ENCODE measurements at regions not wholly inside any gene's neighbourhood (a gene's known extent, or its start where the extent isn't known, plus 50 kb on each side); places are given as distances from the start of the nearest gene placed in this dataset.

DNA sequence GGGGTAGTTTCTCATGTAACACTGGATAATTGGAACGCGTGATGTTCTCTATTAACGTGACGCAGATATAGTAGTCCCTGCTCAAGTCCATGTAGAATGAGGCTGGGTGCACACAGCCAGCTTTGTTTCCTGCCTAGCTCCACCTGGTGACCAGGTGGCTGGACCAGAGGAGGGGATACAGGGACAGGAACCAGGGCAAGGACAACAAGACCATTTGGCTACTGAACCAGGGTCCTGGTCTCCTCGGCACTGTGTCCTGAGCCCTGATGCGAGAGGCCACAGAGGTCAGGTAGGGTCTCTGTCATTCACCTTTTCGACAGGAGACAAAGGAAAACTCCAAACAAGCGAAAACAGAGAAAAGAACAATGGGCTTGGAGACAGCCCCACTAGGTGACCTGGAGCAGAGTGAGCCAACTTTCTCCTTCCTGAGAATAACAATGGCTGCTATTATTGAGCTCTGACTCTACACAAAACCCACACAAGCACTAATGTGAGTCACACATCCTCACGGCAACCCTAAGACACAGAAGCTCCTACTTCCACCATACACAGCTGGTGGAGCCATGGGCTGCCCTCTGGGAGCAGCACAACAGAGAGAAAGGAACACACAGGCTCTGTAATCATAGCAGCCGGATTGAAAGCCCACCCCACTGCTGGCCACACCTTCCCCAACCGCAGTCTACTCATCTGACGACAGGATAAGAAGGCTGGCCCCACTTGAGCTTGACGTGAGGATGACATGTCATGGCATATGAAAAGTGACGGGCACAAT lies 67.3 kb upstream of the TEX51 start:
- H3K27me3 ChIP-seq (ENCODE audit: control insufficient read depth in 1 of 2, insufficient read depth in 2 of 2, low read length in 2 of 2), result no peaks in the 10 kb centered on the region
- no peaks in the 10 kb centered on the region for H3K9me3 ChIP-seq (ENCODE audit: low read length)
- no peak overlapping the region for H3K27ac ChIP-seq (ENCODE audit: low read depth, low read length)
- no peaks in the 10 kb centered on the region for H3K4me1 ChIP-seq (ENCODE audit: insufficient read depth, low read length)
- no peak overlapping the region for H3K9ac ChIP-seq (ENCODE audit: low read length)
- H3K4me3 ChIP-seq (ENCODE audit: low read depth in 1 of 2, low read length in 2 of 2), result no peak overlapping the region
- H3K36me3 ChIP-seq (ENCODE audit: insufficient read depth, low read length), result no peaks in the 10 kb centered on the region

DNA sequence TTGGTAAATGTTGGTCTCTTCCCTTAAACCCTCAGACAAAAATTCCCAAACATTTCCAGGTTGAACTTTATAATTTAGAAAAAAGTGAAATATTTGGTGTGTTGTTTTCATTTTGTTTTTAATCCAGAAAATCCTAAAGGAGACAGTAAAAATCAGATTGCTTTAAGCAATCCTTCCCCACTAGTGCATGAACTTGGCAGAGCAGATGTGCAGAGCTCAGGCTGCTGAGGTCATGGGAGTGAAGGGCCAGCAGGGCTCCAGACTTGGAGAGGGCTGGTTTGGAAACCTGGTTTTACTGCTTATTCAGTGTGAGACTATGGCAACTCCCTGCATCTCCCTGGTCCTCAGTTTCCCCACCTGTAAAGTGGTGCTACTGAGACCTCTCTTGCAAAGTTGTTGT lies 66.7 kb upstream of the TEX51 start:
- Histone ChIP-seq H3K9me3 (ENCODE audit: low read length) (no peaks in the 10 kb centered on the region), H3K27ac (ENCODE audit: low read depth, low read length) (no peak overlapping the region), H3K4me3 (ENCODE audit: low read depth in 1 of 2, low read length in 2 of 2) (no peak overlapping the region)

DNA sequence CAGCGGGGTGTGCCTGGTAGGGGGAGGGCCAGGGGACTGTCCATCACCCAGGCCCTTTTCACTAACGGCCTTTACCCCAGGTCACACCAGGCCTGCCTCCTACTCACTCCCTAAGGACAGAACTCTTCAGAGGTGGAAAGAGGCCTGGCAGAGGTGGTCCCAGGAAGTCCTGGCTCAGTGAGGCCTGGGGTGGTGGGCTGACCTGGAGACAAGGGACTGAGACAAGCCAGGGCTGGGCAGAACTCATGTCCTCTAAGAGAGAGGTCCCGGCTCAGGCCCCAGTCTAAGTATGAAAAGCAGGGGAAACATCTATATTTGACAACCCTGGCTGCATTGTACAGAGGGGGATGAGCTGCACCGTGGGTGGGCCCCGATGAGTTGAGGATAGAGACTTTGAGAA lies 65.9 kb upstream of the TEX51 start:
- Histone ChIP-seq H3K27ac (ENCODE audit: low read depth, low read length) (no peak overlapping the region), H3K9me3 (ENCODE audit: low read length) (no peaks in the 10 kb centered on the region), H3K4me3 (ENCODE audit: low read depth in 1 of 2, low read length in 2 of 2) (no peak overlapping the region), H3K27me3 (ENCODE audit: control insufficient read depth in 1 of 2, insufficient read depth in 2 of 2, low read length in 2 of 2) (no peaks in the 10 kb centered on the region), H3K4me1 (ENCODE audit: insufficient read depth, low read length) (peaks cover 1% of the 10 kb centered on the region), H3K36me3 (ENCODE audit: insufficient read depth, low read length) (no peaks in the 10 kb centered on the region), H3K9ac (ENCODE audit: low read length) (no peak overlapping the region)

More for the DNA sequence above, 66.7 kb upstream of the TEX51 start:
- H3K9ac ChIP-seq (ENCODE audit: low read length), result no peak overlapping the region
- H3K36me3 ChIP-seq (ENCODE audit: insufficient read depth, low read length), result no peaks in the 10 kb centered on the region
- H3K27me3 ChIP-seq (ENCODE audit: control insufficient read depth in 1 of 2, insufficient read depth in 2 of 2, low read length in 2 of 2), result no peaks in the 10 kb centered on the region
- no peaks in the 10 kb centered on the region for H3K4me1 ChIP-seq (ENCODE audit: insufficient read depth, low read length)

DNA sequence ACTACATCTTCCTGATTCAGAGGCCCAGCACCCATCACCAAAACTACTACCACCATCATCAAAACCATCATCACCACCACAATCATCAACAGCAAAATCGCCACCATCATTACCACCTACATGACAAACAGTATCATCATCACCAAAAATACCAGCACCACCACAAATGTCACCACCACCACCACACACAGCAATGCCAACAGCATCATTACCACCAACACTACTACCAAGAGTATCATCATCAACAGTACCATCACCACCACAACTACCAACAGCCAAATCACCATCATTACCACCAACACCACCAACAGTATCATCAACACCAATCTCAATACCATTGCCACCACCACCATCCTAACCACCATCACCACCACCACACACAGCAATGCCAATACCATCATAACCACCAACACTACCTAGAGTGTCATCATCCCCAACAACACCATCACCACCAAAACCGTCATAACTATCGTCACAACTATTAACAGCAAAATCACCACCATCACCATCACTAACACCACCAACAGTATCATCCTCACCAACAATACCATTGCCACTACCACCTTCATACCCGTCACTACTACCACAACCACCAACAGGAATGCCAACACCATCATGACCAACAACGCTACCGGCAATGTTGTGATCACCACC lies 64.6 kb upstream of the TEX51 start:
- H3K27me3 ChIP-seq (ENCODE audit: control insufficient read depth in 1 of 2, insufficient read depth in 2 of 2, low read length in 2 of 2), result no peaks in the 10 kb centered on the region
- no peaks in the 10 kb centered on the region for H3K9me3 ChIP-seq (ENCODE audit: low read length)
- no peak overlapping the region for H3K27ac ChIP-seq (ENCODE audit: low read depth, low read length)
- H3K4me1 ChIP-seq (ENCODE audit: insufficient read depth, low read length), result peaks cover 12% of the 10 kb centered on the region
- H3K9ac ChIP-seq (ENCODE audit: low read length), result no peak overlapping the region
- H3K4me3 ChIP-seq (ENCODE audit: low read depth in 1 of 2, low read length in 2 of 2), result no peak overlapping the region
- H3K36me3 ChIP-seq (ENCODE audit: insufficient read depth, low read length), result no peaks in the 10 kb centered on the region

DNA sequence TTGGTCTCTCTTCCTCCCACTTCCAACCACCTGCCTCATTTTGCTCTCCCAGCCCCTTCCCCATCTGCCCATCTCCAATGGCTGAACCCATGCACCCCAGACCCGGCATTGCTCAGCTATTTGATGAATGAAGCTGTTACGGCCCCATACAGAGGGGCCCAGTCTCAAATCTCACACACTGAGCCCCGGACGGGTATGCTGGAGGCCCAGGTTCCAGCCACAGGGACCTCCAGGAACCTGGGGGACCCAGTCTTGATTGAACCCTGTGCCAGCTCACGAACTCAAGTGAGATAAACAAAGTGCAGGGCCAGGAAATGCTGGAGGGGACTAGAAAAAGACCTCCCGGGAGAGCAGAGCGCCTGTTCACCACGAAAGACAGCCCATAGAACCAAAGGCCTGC lies 63.4 kb upstream of the TEX51 start:
- H3K9me3 ChIP-seq (ENCODE audit: low read length), result no peaks in the 10 kb centered on the region
- H3K4me1 ChIP-seq (ENCODE audit: insufficient read depth, low read length), result peaks cover 19% of the 10 kb centered on the region
- no peak overlapping the region for H3K27ac ChIP-seq (ENCODE audit: low read depth, low read length)
- H3K4me3 ChIP-seq (ENCODE audit: low read depth in 1 of 2, low read length in 2 of 2), result no peak overlapping the region
- H3K9ac ChIP-seq (ENCODE audit: low read length), result no peak overlapping the region
- H3K36me3 ChIP-seq (ENCODE audit: insufficient read depth, low read length), result no peaks in the 10 kb centered on the region
- H3K27me3 ChIP-seq (ENCODE audit: control insufficient read depth in 1 of 2, insufficient read depth in 2 of 2, low read length in 2 of 2), result no peaks in the 10 kb centered on the region

DNA sequence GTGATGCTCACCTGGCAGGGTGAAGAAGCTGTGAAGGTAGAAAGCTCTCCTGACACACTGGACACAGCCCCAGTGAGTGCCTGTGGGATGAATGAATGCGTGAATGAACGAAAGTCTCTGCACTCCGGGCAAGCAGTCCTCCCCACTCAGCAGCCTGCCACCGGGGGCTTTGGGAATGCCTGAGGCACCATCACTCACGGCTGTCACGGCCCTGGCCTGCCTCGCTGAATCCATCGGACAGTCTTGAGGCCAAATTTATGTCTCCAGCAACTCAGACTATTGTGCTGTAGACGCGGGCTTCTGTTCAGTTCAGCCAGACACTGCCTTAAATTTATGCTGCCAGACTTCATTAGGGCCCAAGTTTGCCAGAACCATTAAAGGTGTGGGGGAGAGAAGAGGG lies 62.9 kb upstream of the TEX51 start:
- Histone ChIP-seq H3K36me3 (ENCODE audit: insufficient read depth, low read length) (no peaks in the 10 kb centered on the region), H3K27ac (ENCODE audit: low read depth, low read length) (no peak overlapping the region), H3K9me3 (ENCODE audit: low read length) (no peaks in the 10 kb centered on the region)

DNA sequence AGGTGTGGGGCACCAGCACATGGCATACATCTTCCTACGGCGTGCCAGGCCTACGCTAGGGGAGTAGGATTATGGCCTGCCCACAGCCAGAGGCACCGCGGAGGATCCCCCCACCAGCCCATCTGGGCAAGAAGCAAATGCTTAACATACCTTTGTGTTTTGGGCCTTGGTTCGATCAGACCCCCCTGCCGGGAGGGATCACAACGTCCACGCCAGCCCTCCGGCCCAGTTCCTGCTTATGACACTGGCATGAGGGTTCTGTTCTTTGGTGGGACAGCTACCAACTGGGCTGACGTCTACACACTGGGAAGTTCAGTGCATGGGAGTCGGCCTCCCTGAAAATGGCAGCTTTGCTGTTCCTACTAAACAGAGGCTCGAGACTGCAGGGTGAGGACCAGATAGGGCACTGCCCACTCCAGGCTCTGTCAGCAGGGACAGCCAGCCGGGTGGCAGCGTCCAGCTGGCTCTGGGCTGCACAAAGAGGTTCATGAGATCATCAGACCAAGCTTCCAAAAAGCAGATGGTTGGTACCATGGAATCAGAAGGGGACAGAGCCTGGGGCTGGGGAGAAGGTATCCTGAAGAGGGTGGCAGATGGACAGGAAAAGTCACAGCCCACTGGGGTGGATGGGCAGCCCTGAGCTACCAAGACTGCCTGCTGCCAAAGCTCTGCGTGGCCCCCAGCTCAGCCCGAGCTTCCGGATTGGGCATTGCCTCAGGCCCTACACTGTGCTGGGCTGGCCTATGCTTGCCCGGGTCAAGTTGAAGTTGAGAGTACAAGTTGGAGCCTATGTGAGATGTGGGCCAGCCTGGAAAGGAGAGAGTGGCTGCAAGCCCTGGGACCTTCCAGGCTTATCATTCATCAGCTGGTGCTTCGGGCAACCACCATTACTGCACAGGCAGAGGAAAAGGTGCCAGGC lies 61.7 kb upstream of the TEX51 start:
- no peaks in the 10 kb centered on the region for H3K36me3 ChIP-seq (ENCODE audit: insufficient read depth, low read length)
- H3K27me3 ChIP-seq (ENCODE audit: control insufficient read depth in 1 of 2, insufficient read depth in 2 of 2, low read length in 2 of 2), result no peaks in the 10 kb centered on the region
- H3K27ac ChIP-seq (ENCODE audit: low read depth, low read length), result no peak overlapping the region
- peaks cover 19% of the 10 kb centered on the region for H3K4me1 ChIP-seq (ENCODE audit: insufficient read depth, low read length)
- H3K4me3 ChIP-seq (ENCODE audit: low read depth in 1 of 2, low read length in 2 of 2), result no peak overlapping the region
- no peaks in the 10 kb centered on the region for H3K9me3 ChIP-seq (ENCODE audit: low read length)
- no peak overlapping the region for H3K9ac ChIP-seq (ENCODE audit: low read length)

More for the DNA sequence above, 62.9 kb upstream of the TEX51 start:
- peaks cover 19% of the 10 kb centered on the region for H3K4me1 ChIP-seq (ENCODE audit: insufficient read depth, low read length)
- no peak overlapping the region for H3K4me3 ChIP-seq (ENCODE audit: low read depth in 1 of 2, low read length in 2 of 2)
- no peaks in the 10 kb centered on the region for H3K27me3 ChIP-seq (ENCODE audit: control insufficient read depth in 1 of 2, insufficient read depth in 2 of 2, low read length in 2 of 2)
- no peak overlapping the region for H3K9ac ChIP-seq (ENCODE audit: low read length)

DNA sequence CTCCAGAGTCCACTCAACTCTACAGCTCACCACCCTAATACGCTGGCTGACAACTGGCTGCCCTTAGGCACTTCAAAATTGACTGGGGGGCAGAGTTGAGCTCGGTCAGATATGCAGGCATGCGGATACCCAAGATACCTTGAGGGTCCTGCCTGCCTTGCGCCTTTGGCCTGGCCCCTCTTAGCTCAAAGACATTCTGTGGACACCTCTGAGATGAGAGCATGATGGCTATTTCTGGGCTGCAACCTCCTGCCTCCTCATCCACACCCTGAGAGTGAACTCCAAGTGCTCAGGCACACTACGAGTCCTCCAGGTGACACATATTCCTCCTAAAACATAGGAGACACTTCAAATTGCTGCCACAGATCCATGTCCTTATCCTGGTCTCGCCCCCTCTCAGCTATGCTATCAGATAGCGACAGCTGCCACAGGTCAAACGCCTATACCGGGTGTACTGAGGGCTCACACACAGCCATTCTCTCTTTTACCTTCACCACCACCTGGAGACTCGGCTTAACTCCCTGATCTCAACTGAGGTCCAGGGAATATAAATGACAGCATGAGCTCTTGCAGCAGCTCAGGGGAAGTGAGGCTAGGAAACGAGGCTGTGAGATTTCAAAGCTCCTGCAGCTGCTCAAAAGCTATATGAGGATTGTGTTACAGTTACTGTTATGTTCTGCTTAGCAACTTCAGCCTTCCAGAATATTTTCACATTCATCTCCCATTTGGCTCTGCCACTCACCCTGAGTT lies 60.5 kb upstream of the TEX51 start:
- H3K27ac ChIP-seq (ENCODE audit: low read depth, low read length), result no peak overlapping the region
- H3K36me3 ChIP-seq (ENCODE audit: insufficient read depth, low read length), result no peaks in the 10 kb centered on the region
- no peaks in the 10 kb centered on the region for H3K9me3 ChIP-seq (ENCODE audit: low read length)
- no peak overlapping the region for H3K9ac ChIP-seq (ENCODE audit: low read length)
- no peaks in the 10 kb centered on the region for H3K27me3 ChIP-seq (ENCODE audit: control insufficient read depth in 1 of 2, insufficient read depth in 2 of 2, low read length in 2 of 2)
- peaks cover 19% of the 10 kb centered on the region for H3K4me1 ChIP-seq (ENCODE audit: insufficient read depth, low read length)
- no peak overlapping the region for H3K4me3 ChIP-seq (ENCODE audit: low read depth in 1 of 2, low read length in 2 of 2)

DNA sequence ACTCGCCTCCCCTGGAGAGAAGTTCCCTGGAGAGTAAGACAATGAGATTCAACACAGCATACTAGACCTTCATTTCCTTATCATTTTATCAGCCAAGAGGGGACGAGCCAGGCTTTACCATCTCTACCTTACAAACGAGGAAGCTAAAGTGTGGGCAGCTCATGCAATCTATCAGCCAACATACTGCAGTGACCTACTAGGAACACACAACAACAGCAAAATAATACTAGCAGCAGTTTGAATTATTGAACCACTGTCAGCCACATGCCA lies 60.0 kb upstream of the TEX51 start:
- no peaks in the 10 kb centered on the region for H3K36me3 ChIP-seq (ENCODE audit: insufficient read depth, low read length)
- H3K4me1 ChIP-seq (ENCODE audit: insufficient read depth, low read length), result peaks cover 19% of the 10 kb centered on the region
- no peaks in the 10 kb centered on the region for H3K27me3 ChIP-seq (ENCODE audit: control insufficient read depth in 1 of 2, insufficient read depth in 2 of 2, low read length in 2 of 2)
- no peak overlapping the region for H3K4me3 ChIP-seq (ENCODE audit: low read depth in 1 of 2, low read length in 2 of 2)
- no peaks in the 10 kb centered on the region for H3K9me3 ChIP-seq (ENCODE audit: low read length)
- no peak overlapping the region for H3K9ac ChIP-seq (ENCODE audit: low read length)
- no peak overlapping the region for H3K27ac ChIP-seq (ENCODE audit: low read depth, low read length)

DNA sequence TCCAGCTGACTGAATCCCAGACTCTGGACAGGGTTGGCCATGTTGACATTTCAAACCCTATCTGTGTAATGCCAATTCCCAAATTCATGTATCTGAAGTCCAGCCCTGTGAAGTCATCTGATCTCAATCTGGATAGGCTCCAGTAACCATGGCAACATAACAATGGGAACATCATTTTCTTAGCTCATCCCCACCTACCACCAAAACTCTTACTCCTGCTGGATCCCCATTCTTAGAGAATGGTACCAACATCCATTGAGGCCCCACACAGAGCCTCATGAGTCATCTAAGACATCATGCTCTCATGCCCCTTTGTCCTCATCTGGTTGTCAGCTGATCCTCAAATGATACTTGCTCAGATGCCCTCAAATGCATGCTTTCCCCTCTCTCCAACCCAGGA lies 58.9 kb upstream of the TEX51 start:
- Histone ChIP-seq H3K9ac (ENCODE audit: low read length) (no peak overlapping the region), H3K4me3 (ENCODE audit: low read depth in 1 of 2, low read length in 2 of 2) (no peak overlapping the region), H3K4me1 (ENCODE audit: insufficient read depth, low read length) (peaks cover 19% of the 10 kb centered on the region), H3K36me3 (ENCODE audit: insufficient read depth, low read length) (no peaks in the 10 kb centered on the region), H3K27ac (ENCODE audit: low read depth, low read length) (no peak overlapping the region), H3K27me3 (ENCODE audit: control insufficient read depth in 1 of 2, insufficient read depth in 2 of 2, low read length in 2 of 2) (no peaks in the 10 kb centered on the region), H3K9me3 (ENCODE audit: low read length) (no peaks in the 10 kb centered on the region)

DNA sequence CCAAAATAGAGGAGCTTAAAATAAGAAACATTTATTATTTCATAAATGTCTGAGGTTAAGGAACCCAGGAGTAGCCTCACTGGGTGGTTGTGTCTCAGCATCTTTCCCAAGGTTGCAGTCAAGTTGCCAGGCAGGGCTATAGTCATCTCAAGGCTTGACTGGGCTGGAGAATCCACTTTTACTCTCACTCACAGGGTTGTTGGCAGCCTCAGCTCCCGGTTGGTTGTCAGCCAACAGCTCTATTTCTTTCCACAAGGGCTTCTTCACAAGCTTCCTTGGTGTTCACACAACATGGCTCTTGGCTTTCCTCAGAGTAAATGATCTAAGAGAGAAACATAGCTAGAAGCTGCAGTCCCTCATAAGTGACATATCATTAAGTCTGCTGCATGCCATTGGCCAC lies 55.6 kb upstream of the TEX51 start:
- H3K36me3 ChIP-seq (ENCODE audit: insufficient read depth, low read length), result no peaks in the 10 kb centered on the region
- peaks cover 14% of the 10 kb centered on the region for H3K4me1 ChIP-seq (ENCODE audit: insufficient read depth, low read length)
- H3K27me3 ChIP-seq (ENCODE audit: control insufficient read depth in 1 of 2, insufficient read depth in 2 of 2, low read length in 2 of 2), result no peaks in the 10 kb centered on the region
- no peak overlapping the region for H3K27ac ChIP-seq (ENCODE audit: low read depth, low read length)
- no peak overlapping the region for H3K4me3 ChIP-seq (ENCODE audit: low read depth in 1 of 2, low read length in 2 of 2)
- no peaks in the 10 kb centered on the region for H3K9me3 ChIP-seq (ENCODE audit: low read length)
- H3K9ac ChIP-seq (ENCODE audit: low read length), result no peak overlapping the region
